ENCODE measurements at regions not wholly inside any gene's neighbourhood (a gene's known extent, or its start where the extent isn't known, plus 50 kb on each side); places are given as distances from the start of the nearest gene placed in this dataset.
"Not testable (repeated sequence)": the region's sequence is repeated elsewhere in the genome, so short reads cannot be mapped to it uniquely, and the experiment has no call there.

DNA sequence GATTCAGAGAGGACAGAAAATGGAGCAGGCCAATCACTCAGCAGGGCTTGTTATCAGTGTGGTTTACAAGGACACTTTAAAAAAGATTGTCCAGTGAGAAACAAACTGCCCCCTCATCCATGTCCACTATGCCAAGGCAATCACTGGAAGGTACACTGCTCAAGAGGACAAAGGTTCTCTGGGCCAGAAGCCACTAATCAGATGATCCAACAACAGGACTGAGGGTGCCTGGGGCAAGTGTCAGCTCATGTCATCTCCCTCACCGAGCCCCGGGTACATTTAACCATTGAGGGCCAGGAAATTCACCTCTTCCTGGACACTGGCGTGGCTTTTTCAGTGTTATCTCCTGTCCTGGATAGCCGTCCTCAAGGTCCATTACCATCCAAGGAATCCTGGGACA, 513.7 kb upstream of the EPHA6 start:
- H3K27me3 ChIP-seq (ENCODE audit: control insufficient read depth, insufficient read depth, low read length) = no peaks in the 10 kb centered on the region
- 77% methylated on average over 3 of the region's 4 CpGs for WGBS (ENCODE audit: insufficient coverage)
- no peak overlapping the region for H3K27ac ChIP-seq (ENCODE audit: low read length)
- no peaks in the 10 kb centered on the region for H3K4me1 ChIP-seq (ENCODE audit: control insufficient read depth, insufficient read depth, low read length)
- peaks cover 3% of the 10 kb centered on the region for H3K9me3 ChIP-seq (replicated peaks; ENCODE audit: control insufficient read depth, low read depth, low read length)
- no peak overlapping the region for H3K4me3 ChIP-seq (ENCODE audit: low read length)
- H3K36me3 ChIP-seq (ENCODE audit: control insufficient read depth, insufficient read depth, low read length) = no peaks in the 10 kb centered on the region
- DNase-seq = no peak

DNA sequence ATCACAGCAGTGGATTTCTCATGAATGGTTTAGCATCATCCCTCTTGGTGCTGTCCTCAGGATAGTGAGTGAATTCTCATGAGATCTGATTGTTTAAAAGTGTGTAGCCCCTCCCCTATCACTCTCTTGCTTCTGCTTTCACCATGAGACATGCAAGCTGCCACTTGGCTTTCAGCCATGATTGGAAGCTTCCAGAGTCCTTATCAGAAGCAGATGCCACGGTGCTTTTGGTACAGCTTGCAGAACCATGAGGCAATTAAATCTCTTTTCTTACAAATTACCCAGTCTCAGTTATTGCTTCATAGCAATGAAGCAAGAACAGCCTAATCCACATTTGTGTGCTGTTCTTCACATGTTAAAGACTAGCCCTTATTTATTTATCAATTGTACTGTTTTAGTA, 495.2 kb upstream of the EPHA6 start:
- WGBS (ENCODE audit: insufficient coverage) = 38% methylated on average over 1 of the region's 1 CpG
- no peak for DNase-seq
- Histone ChIP-seq H3K9me3 (replicated peaks; ENCODE audit: control insufficient read depth, low read depth, low read length) (peaks cover 2% of the 10 kb centered on the region), H3K4me3 (ENCODE audit: low read length) (no peak overlapping the region), H3K27ac (ENCODE audit: low read length) (no peak overlapping the region), H3K27me3 (ENCODE audit: control insufficient read depth, insufficient read depth, low read length) (no peaks in the 10 kb centered on the region), H3K4me1 (ENCODE audit: control insufficient read depth, insufficient read depth, low read length) (no peaks in the 10 kb centered on the region), H3K36me3 (ENCODE audit: control insufficient read depth, insufficient read depth, low read length) (no peaks in the 10 kb centered on the region)

DNA sequence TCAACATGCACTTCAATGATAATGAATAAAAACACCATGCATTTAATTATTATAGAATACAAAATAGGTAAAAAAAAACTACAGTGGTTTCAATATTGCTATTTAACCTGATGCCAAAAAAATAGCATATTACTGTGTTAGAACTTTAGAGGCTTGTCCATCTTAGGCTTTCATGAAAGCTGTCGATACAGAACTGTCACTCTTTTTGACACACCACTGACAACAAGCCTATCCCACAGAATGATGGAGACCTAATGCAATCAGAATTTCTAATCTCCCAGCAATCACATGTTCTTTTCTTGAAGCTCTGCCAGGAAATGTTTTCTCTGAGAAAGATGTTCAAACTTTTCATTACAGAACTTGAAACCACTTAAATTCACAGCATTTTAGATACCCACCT, 490.3 kb upstream of the EPHA6 start:
- no peak for DNase-seq
- no CpG with 5 or more reads among the region's 1 CpG for WGBS (ENCODE audit: insufficient coverage)
- Histone ChIP-seq H3K4me1 (ENCODE audit: control insufficient read depth, insufficient read depth, low read length) (no peaks in the 10 kb centered on the region), H3K27me3 (ENCODE audit: control insufficient read depth, insufficient read depth, low read length) (no peaks in the 10 kb centered on the region), H3K27ac (ENCODE audit: low read length) (no peak overlapping the region), H3K9me3 (replicated peaks; ENCODE audit: control insufficient read depth, low read depth, low read length) (peaks cover 2% of the 10 kb centered on the region), H3K4me3 (ENCODE audit: low read length) (no peak overlapping the region), H3K36me3 (ENCODE audit: control insufficient read depth, insufficient read depth, low read length) (no peaks in the 10 kb centered on the region)

DNA sequence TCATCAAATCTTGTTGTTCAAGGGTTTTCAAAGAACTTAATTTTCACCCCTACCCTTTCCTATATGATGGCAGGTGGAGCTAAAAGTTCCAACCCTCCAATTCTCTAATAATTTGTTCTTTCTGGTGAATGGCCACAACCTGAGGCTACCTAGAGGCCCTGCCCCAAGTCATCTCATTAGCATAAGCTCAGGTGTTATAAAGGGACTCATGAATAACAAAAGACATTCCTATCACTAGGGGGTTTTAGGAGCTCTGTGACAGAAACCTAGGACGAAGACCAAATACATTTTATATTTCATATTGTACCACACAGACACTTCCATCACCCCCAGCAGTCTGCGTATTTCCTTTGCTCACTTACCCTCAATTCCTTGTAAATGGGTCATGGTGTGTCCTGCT, 483.6 kb upstream of the EPHA6 start:
- H3K4me3 ChIP-seq (ENCODE audit: low read length) = no peak overlapping the region
- H3K9me3 ChIP-seq (replicated peaks; ENCODE audit: control insufficient read depth, low read depth, low read length) = no peaks in the 10 kb centered on the region
- H3K27me3 ChIP-seq (ENCODE audit: control insufficient read depth, insufficient read depth, low read length) = no peaks in the 10 kb centered on the region
- no peak for DNase-seq
- WGBS (ENCODE audit: insufficient coverage) = no CpG with 5 or more reads among the region's 2 CpGs
- no peak overlapping the region for H3K27ac ChIP-seq (ENCODE audit: low read length)
- H3K36me3 ChIP-seq (ENCODE audit: control insufficient read depth, insufficient read depth, low read length) = no peaks in the 10 kb centered on the region
- no peaks in the 10 kb centered on the region for H3K4me1 ChIP-seq (ENCODE audit: control insufficient read depth, insufficient read depth, low read length)

DNA sequence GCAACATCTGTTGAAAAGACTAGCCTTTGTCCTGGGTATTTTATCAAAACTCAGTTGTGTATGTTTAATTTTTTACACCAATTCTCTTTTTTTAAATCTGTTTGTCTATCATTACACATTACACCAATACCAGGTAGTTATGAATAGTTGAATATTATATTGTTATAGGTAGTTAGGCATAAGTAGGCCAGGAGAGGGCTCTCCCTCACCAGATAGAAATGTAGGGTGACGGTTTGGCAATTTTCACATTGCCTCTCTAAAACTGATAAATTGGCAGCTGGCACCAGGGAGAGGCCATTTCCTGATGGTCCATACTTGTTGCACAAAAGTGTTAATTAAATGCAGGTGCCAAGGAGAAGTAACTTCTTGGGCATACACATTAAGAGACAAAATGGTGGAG, 483.1 kb upstream of the EPHA6 start:
- Histone ChIP-seq H3K27me3 (ENCODE audit: control insufficient read depth, insufficient read depth, low read length) (no peaks in the 10 kb centered on the region), H3K27ac (ENCODE audit: low read length) (no peak overlapping the region), H3K4me1 (ENCODE audit: control insufficient read depth, insufficient read depth, low read length) (no peaks in the 10 kb centered on the region), H3K36me3 (ENCODE audit: control insufficient read depth, insufficient read depth, low read length) (no peaks in the 10 kb centered on the region), H3K4me3 (ENCODE audit: low read length) (no peak overlapping the region), H3K9me3 (replicated peaks; ENCODE audit: control insufficient read depth, low read depth, low read length) (no peaks in the 10 kb centered on the region)
- no peak for DNase-seq
- no CpG with 5 or more reads among the region's 1 CpG for WGBS (ENCODE audit: insufficient coverage)

DNA sequence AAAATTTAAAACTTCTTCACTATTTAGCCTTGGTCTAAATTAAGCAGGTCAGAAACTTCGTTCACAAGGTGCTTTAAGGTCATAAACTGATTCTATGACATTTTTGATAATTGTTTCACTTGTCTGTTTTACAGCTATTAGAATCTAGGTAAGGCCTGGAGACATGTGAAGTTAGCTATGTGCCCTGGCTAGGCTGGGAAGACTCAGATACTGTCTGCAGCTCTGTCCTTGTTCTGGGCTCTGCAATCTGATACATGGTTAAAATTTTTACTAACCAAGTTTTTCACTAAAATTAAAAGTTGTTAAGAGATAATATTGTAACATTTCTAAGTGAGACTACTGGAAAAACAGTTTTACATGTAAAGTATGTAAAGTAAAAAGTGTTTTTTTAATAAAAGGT, 479.6 kb upstream of the EPHA6 start:
- WGBS (ENCODE audit: insufficient coverage) = no CpG with 5 or more reads among the region's 1 CpG
- Histone ChIP-seq H3K9me3 (replicated peaks; ENCODE audit: control insufficient read depth, low read depth, low read length) (peaks cover 3% of the 10 kb centered on the region), H3K27ac (ENCODE audit: low read length) (no peak overlapping the region), H3K27me3 (ENCODE audit: control insufficient read depth, insufficient read depth, low read length) (no peaks in the 10 kb centered on the region), H3K4me1 (ENCODE audit: control insufficient read depth, insufficient read depth, low read length) (no peaks in the 10 kb centered on the region), H3K4me3 (ENCODE audit: low read length) (no peak overlapping the region), H3K36me3 (ENCODE audit: control insufficient read depth, insufficient read depth, low read length) (no peaks in the 10 kb centered on the region)
- DNase-seq = no peak

DNA sequence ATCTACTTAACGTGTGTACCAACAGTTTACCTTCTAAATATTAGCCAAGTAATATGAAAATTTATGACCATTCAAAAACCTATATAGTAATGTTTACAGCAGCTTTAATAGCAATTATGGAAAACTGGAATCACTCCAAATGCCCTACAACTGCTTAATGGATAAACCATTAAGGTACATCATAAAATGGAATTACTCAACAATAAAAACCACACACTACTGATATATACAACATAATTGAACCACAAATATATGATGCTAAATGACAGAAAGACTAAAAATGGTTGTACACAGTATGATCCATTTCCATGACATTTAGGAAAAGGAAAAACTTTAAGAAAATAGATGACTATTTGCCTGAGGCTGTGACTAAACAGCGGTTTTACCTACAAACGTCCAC, 467.1 kb upstream of the EPHA6 start:
- no peak for DNase-seq
- H3K36me3 ChIP-seq (ENCODE audit: control insufficient read depth, insufficient read depth, low read length) = no peaks in the 10 kb centered on the region
- H3K4me3 ChIP-seq (ENCODE audit: low read length) = no peak overlapping the region
- H3K9me3 ChIP-seq (replicated peaks; ENCODE audit: control insufficient read depth, low read depth, low read length) = no peaks in the 10 kb centered on the region
- no peaks in the 10 kb centered on the region for H3K27me3 ChIP-seq (ENCODE audit: control insufficient read depth, insufficient read depth, low read length)
- 80% methylated on average over 1 of the region's 3 CpGs for WGBS (ENCODE audit: insufficient coverage)
- no peak overlapping the region for H3K27ac ChIP-seq (ENCODE audit: low read length)
- H3K4me1 ChIP-seq (ENCODE audit: control insufficient read depth, insufficient read depth, low read length) = no peaks in the 10 kb centered on the region

DNA sequence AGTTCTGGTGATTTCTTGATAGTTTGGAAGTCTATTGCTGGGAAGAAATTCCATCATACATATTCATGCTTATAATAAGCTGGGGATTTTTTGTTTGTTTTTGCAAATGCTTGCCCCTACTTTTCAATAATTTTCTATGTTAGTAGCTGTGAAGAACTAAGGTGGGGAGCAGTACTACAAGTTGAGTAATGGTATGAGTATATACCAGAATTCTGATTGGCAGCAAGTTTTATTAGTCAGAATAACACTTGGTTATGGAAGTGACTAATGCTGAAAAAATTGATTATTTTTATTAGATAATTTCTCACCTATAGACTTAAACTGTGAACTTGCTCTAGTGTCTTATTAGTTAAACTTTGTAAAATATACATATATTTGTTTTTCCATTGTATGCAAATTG, 462.8 kb upstream of the EPHA6 start:
- not testable (repeated sequence) for H3K27me3 ChIP-seq (ENCODE audit: control insufficient read depth, insufficient read depth, low read length); H3K27ac ChIP-seq (ENCODE audit: low read length); H3K4me3 ChIP-seq (ENCODE audit: low read length); H3K36me3 ChIP-seq (ENCODE audit: control insufficient read depth, insufficient read depth, low read length); H3K4me1 ChIP-seq (ENCODE audit: control insufficient read depth, insufficient read depth, low read length); H3K9me3 ChIP-seq (replicated peaks; ENCODE audit: control insufficient read depth, low read depth, low read length); DNase-seq

DNA sequence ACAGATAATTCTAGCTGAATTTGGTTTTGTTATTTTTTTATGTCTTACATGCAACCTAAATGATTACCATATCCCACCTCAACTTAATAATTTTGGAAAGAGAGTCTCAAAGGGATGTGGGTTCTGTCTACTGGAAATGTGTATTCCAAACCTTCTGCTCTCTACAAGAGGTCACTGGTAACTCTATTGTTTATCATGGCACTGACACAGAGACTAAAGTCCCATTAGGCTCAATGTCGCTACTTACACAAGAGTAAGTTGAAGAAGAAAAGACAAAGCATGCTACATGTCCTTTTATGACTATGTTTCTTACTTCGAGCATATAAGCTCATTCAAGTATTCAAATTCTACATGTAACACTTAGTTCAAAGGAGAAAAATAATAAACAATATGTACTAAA, 460.3 kb upstream of the EPHA6 start:
- no peak for DNase-seq
- no peaks in the 10 kb centered on the region for H3K36me3 ChIP-seq (ENCODE audit: control insufficient read depth, insufficient read depth, low read length)
- no peak overlapping the region for H3K4me3 ChIP-seq (ENCODE audit: low read length)
- no CpG with 5 or more reads among the region's 2 CpGs for WGBS (ENCODE audit: insufficient coverage)
- no peak overlapping the region for H3K27ac ChIP-seq (ENCODE audit: low read length)
- peaks cover 10% of the 10 kb centered on the region for H3K9me3 ChIP-seq (replicated peaks; ENCODE audit: control insufficient read depth, low read depth, low read length)
- no peaks in the 10 kb centered on the region for H3K27me3 ChIP-seq (ENCODE audit: control insufficient read depth, insufficient read depth, low read length)
- H3K4me1 ChIP-seq (ENCODE audit: control insufficient read depth, insufficient read depth, low read length) = no peaks in the 10 kb centered on the region

DNA sequence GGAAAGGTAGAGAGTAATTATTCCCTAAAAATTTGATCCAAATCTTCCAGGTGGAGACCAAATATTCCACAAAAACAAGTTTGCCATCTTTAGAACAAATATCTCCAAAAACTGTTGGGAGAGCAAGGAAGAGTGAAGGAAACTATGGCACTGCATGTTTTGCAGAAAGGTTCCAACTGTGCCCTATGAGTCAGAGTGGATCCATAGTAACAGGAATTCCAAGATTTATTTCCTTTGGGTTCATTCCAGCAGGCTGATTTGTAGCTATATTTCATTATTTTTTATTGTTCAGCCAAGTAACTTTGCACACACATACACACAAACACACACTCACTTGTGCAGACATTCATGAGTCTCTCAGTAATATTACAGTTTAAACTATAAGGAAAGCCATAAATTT, 459.7 kb upstream of the EPHA6 start:
- DNase-seq = no peak

DNA sequence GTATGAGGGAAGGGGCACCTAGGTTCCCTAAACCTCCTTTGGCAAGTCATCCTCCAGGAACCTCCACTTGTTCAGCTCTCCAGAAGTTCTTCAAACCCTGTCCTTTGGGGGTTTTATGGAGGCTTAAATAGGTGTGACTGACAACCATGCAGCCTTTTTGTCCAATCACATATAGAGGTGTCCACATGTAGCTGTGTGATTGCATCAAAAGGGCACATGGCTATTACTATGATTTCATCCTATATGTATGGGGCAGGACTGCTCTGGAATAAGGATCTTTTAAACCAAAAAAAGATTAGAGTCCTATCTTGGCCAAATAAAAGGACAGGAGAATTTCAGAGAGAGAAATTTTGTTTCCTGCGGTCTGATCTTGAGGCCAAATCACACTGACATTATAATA, 453.2 kb upstream of the EPHA6 start:
- no CpG with 5 or more reads among the region's 1 CpG for WGBS (ENCODE audit: insufficient coverage)
- H3K9me3 ChIP-seq (replicated peaks; ENCODE audit: control insufficient read depth, low read depth, low read length) = peaks cover 13% of the 10 kb centered on the region
- DNase-seq = no peak
- no peak overlapping the region for H3K27ac ChIP-seq (ENCODE audit: low read length)
- H3K36me3 ChIP-seq (ENCODE audit: control insufficient read depth, insufficient read depth, low read length) = no peaks in the 10 kb centered on the region
- H3K4me1 ChIP-seq (ENCODE audit: control insufficient read depth, insufficient read depth, low read length) = no peaks in the 10 kb centered on the region
- H3K4me3 ChIP-seq (ENCODE audit: low read length) = no peak overlapping the region
- H3K27me3 ChIP-seq (ENCODE audit: control insufficient read depth, insufficient read depth, low read length) = no peaks in the 10 kb centered on the region

More for the DNA sequence above, 459.7 kb upstream of the EPHA6 start:
- no peak overlapping the region for H3K4me3 ChIP-seq (ENCODE audit: low read length)
- H3K4me1 ChIP-seq (ENCODE audit: control insufficient read depth, insufficient read depth, low read length) = no peaks in the 10 kb centered on the region
- H3K27me3 ChIP-seq (ENCODE audit: control insufficient read depth, insufficient read depth, low read length) = no peaks in the 10 kb centered on the region
- H3K27ac ChIP-seq (ENCODE audit: low read length) = no peak overlapping the region
- H3K9me3 ChIP-seq (replicated peaks; ENCODE audit: control insufficient read depth, low read depth, low read length) = peaks cover 12% of the 10 kb centered on the region
- H3K36me3 ChIP-seq (ENCODE audit: control insufficient read depth, insufficient read depth, low read length) = no peaks in the 10 kb centered on the region
